Loucy (cell line): ENCODE measurements at regions not wholly inside any gene's neighbourhood (a gene's known extent, or its start where the extent isn't known, plus 50 kb on each side); places are given as distances from the start of the nearest gene placed in this dataset.

Experiments used
- H2AFZ ChIP-seq: fragments of 200-600 bp; sonication (generic); 2 replicates; pipeline ENCODE4 v1.6.0; 2016; ENCODE audit warnings: antibody characterized with exemption, mild to moderate bottlenecking, low read length, moderate library complexity
- H3F3A ChIP-seq: fragments of 200-600 bp; 2 replicates; pipeline ENCODE4 v1.6.0; 2016; ENCODE audit warnings: antibody characterized with exemption, low read depth, mild to moderate bottlenecking
- H3K27me3 ChIP-seq: fragments of 200-600 bp; sonication (generic); 2 replicates; pipeline ENCODE4 v1.6.1; 2014; ENCODE audit warnings: low read length, mild to moderate bottlenecking; ENCODE audit not compliant: insufficient read depth, poor library complexity, severe bottlenecking
- H3K36me3 ChIP-seq: fragments of 200-600 bp; sonication (generic); 2 replicates; pipeline ENCODE4 v1.6.1; 2016; ENCODE audit warnings: low read length; ENCODE audit not compliant: insufficient read depth
- H3K4me1 ChIP-seq: fragments of 200-600 bp; sonication (generic); 2 replicates; pipeline ENCODE4 v1.5.1; 2014; ENCODE audit warnings: low read length, mild to moderate bottlenecking; ENCODE audit not compliant: insufficient read depth, poor library complexity, severe bottlenecking
- H3K4me2 ChIP-seq: fragments of 200-600 bp; sonication (generic); 2 replicates; pipeline ENCODE4 v1.6.0; 2014; ENCODE audit warnings: antibody characterized with exemption, low read length, low read depth, mild to moderate bottlenecking; ENCODE audit not compliant: poor library complexity, severe bottlenecking
- H3K4me3 ChIP-seq: fragments of 200-600 bp; sonication (generic); 2 replicates; pipeline ENCODE4 v1.5.1; 2014; ENCODE audit warnings: low read length, mild to moderate bottlenecking, mixed read lengths; ENCODE audit not compliant: poor library complexity, severe bottlenecking
- H3K79me2 ChIP-seq: fragments of 200-600 bp; sonication (generic); 2 replicates; pipeline ENCODE4 v1.6.1; 2014; ENCODE audit warnings: low read length; ENCODE audit not compliant: insufficient read depth
- H3K9ac ChIP-seq: fragments of 200-600 bp; sonication (generic); 2 replicates; pipeline ENCODE4 v1.6.0; 2014; ENCODE audit warnings: mild to moderate bottlenecking, low read depth, low read length, moderate library complexity; ENCODE audit not compliant: poor library complexity, severe bottlenecking
- H3K9me2 ChIP-seq: fragments of 200-600 bp; sonication (generic); replicated peaks from 2 replicates; pipeline ENCODE4 v1.6.1; 2016; ENCODE audit warnings: low read depth, low read length, mixed read lengths
- H3K9me3 ChIP-seq: fragments of 200-600 bp; sonication (generic); 2 replicates; pipeline ENCODE4 v1.6.1; 2014; ENCODE audit warnings: mild to moderate bottlenecking, antibody characterized with exemption, low read length, low read depth; ENCODE audit not compliant: insufficient read depth
- H4K20me1 ChIP-seq: fragments of 200-600 bp; sonication (generic); 2 replicates; pipeline ENCODE4 v1.6.0; 2014; ENCODE audit warnings: antibody characterized with exemption, low read length, mild to moderate bottlenecking; ENCODE audit not compliant: insufficient read depth, poor library complexity, severe bottlenecking
- CTCF ChIP-seq: fragments of 200-600 bp; sonication (generic); conservative IDR thresholded peaks from 2 replicates; pipeline ENCODE4 v1.5.1; 2014; ENCODE audit warnings: mild to moderate bottlenecking, antibody characterized with exemption, low read length
- EZH2phosphoT487 ChIP-seq: fragments of 200-600 bp; IDR thresholded peaks from 2 replicates; pipeline ENCODE4 v1.6.1; 2018; ENCODE audit warnings: antibody characterized with exemption, mild to moderate bottlenecking, moderate library complexity, borderline replicate concordance

DNA sequence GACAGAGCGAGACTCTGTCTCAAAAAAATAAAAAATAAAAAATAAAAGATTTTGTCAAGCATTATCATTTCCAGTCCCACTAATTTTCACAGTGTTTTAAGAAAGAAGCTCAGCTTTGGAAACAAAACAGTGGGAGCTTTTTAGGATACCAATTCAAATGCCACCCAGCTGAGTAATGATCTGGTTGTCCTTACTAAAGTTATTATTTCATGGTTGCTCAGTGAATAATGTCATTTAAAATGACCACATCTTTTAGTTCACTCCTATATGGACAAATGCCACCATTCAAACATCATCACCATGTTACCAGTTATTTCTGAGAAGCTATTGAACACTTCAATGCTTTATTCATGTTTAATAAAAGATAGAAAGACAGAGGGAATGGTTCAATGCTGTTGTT lies 365.0 kb downstream of the CCER1 start:
- Histone ChIP-seq H3K4me1 (no peaks in the 10 kb centered on the region), H2AFZ (no peak overlapping the region), H3K9me2 (no peaks in the 10 kb centered on the region), H3K9ac (no peak overlapping the region), H3K79me2 (no peaks in the 10 kb centered on the region), H4K20me1 (no peaks in the 10 kb centered on the region), H3K36me3 (no peaks in the 10 kb centered on the region), H3K27me3 (no peaks in the 10 kb centered on the region), H3K9me3 (no peaks in the 10 kb centered on the region), H3K4me2 (no peak overlapping the region), H3K4me3 (no peak overlapping the region), H3F3A (no peaks in the 10 kb centered on the region)
- no peak for TF ChIP-seq EZH2phosphoT487
- no peak for TF ChIP-seq CTCF

DNA sequence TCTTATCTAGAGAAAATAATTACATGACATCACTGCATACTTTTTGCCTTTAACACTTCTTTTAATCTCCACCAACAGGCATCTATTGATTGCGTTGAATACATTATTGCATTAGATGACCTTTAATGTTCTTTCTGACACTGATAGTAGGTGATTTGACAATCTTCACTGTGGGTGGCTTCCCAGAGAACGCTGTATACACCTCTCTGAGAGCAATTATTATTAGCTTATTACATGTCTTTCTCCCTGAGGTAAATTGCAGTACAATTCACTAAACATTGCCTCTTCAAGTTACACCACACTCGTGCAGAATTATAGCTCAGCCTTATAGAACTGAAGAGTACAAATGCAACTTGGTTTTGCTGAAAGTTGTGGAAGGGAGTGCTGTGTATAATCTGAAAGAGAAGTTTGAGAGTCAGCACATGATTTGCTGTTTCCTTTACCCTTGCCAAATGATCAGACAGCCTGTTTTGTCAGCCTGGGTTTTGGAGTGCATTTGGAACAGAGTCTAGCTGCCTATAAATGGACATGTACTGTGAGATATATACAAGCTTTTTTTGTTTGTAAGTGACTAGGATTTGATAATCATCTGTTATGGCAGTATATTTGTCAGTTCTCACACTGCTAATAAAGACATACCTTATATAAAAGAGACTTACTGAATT lies 369.2 kb downstream of the CCER1 start:
- H3K79me2 ChIP-seq: no peaks in the 10 kb centered on the region
- H3K9me3 ChIP-seq: no peaks in the 10 kb centered on the region
- no peaks in the 10 kb centered on the region for H3K9me2 ChIP-seq
- H2AFZ ChIP-seq: no peak overlapping the region
- no peak overlapping the region for H3K4me3 ChIP-seq
- no peaks in the 10 kb centered on the region for H3K4me1 ChIP-seq
- H3K9ac ChIP-seq: no peak overlapping the region
- no peaks in the 10 kb centered on the region for H4K20me1 ChIP-seq
- H3K36me3 ChIP-seq: no peaks in the 10 kb centered on the region
- no peaks in the 10 kb centered on the region for H3K27me3 ChIP-seq
- no peak for TF ChIP-seq CTCF
- TF ChIP-seq EZH2phosphoT487: no peak
- no peaks in the 10 kb centered on the region for H3F3A ChIP-seq
- no peak overlapping the region for H3K4me2 ChIP-seq

DNA sequence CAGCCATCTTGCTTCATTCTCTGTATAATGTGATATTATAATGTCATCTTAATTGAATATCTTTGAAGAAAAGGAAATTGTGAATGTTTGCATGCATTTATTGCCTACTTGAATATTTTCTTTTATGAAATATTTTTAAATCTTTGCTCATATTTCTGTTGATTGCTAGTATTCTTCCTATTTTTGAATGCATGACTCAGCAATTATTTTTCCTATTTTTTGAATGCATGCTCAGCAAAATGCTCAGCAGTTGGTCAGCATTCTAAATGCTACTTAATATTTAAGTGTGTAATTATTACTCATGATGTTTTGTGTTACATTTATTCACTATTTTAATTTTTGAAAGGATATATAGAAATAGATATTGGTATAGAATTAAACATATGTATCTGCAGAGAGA lies 378.3 kb downstream of the CCER1 start:
- Histone ChIP-seq H3K79me2 (no peaks in the 10 kb centered on the region), H4K20me1 (no peaks in the 10 kb centered on the region)

More for the DNA sequence above, 378.3 kb downstream of the CCER1 start:
- no peak overlapping the region for H3K9ac ChIP-seq
- TF ChIP-seq EZH2phosphoT487: no peak
- no peak for TF ChIP-seq CTCF
- no peaks in the 10 kb centered on the region for H3K36me3 ChIP-seq
- no peaks in the 10 kb centered on the region for H3K27me3 ChIP-seq
- H3K4me3 ChIP-seq: no peak overlapping the region
- H3K9me3 ChIP-seq: no peaks in the 10 kb centered on the region
- H3K4me1 ChIP-seq: no peaks in the 10 kb centered on the region
- H2AFZ ChIP-seq: no peak overlapping the region
- H3F3A ChIP-seq: no peaks in the 10 kb centered on the region
- no peak overlapping the region for H3K4me2 ChIP-seq
- H3K9me2 ChIP-seq: no peaks in the 10 kb centered on the region
